ENCODE measurements at regions not wholly inside any gene's neighbourhood (a gene's known extent, or its start where the extent isn't known, plus 50 kb on each side); places are given as distances from the start of the nearest gene placed in this dataset.

DNA sequence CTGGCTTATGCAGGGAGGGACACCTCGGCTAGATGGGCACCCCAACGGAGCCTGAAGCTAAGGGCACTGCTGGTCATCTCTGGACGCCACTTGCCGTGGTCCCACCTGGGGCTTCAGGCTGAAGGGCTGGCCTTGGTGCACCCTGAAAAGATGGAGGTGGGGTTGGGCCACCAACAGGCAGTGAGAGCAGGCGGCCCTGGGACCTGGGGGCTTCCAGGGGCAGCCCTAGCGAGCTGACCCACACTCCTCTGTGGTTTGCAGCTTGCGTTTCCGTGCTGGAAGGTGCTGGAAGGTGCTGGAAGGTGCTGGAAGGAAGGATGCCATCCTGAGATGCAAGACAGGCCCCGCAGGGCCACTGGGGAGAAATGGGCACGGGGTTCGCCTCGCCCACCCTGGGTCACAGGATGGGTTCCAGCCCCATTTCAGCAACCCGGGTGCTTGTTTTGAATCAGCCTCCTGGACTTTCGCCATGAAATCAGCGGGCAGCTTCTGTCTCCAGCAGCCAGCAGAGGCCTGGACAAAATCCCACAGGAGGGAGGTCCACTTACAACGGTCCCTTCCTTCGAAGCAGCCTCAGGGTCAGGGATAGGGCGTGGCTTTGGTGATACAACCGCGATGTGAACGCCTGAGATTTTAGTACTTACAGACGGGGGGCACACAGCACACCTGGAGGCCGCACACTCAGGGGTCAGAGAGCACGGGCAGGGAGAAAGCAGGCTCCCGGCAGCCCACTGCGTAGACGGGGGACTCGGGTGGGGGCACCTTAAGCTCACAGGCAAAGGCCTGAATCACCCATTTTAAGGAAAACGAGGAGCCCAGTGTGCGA is 303.1 kb upstream of the IRX4 start:
- ChIA-PET CTCF (no interaction called here), POLR2A (no interaction called here)
- dilution Hi-C loops (cut with MboI; ENCODE audit: extremely low pct_ligation_motif_present, low sequenced_read_pairs) = no loop called here
- Histone ChIP-seq H4K20me1 (replicated peaks; ENCODE audit: control insufficient read depth, extremely low read depth, insufficient read depth, low read length) (no peaks in the 10 kb centered on the region), H2AFZ (ENCODE audit: low read depth, low read length) (no peak overlapping the region), H3K4me3 (replicated peaks in 1 of 3; ENCODE audit: insufficient read depth in 1 of 3, low read depth in 1 of 3, low read length in 3 of 3) (no peak overlapping the region), H3K27me3 (ENCODE audit: control insufficient read depth in 2 of 2, insufficient read depth in 2 of 2, low read length in 2 of 2) (no peaks in the 10 kb centered on the region), H3K79me2 (ENCODE audit: control insufficient read depth, insufficient read depth, low read length) (no peaks in the 10 kb centered on the region), H3K9me1 (replicated peaks; ENCODE audit: control insufficient read depth, extremely low read depth, insufficient read depth, low read length) (no peaks in the 10 kb centered on the region), H3K9ac (replicated peaks; ENCODE audit: extremely low read depth, insufficient read depth, low read length) (no peak overlapping the region), H3K9me3 (replicated peaks; ENCODE audit: control insufficient read depth, insufficient read depth, low read length) (peaks cover 5% of the 10 kb centered on the region), H3K4me1 (ENCODE audit: control insufficient read depth, extremely low read depth, insufficient read depth, low read length) (no peaks in the 10 kb centered on the region), H3K27ac (ENCODE audit: insufficient read depth, low read depth, low read length) (no peak overlapping the region), H3K36me3 (ENCODE audit: control insufficient read depth in 2 of 2, extremely low read depth in 1 of 2, insufficient read depth in 2 of 2, low read length in 2 of 2) (no peaks in the 10 kb centered on the region), H3K4me2 (ENCODE audit: insufficient read depth, low read length) (no peak overlapping the region)
- no peak for FAIRE-seq
- BruUV-seq (replicated peaks) = no TSS peak
- intact Hi-C loops (cut with micrococcal nuclease) = no loop called here
- TF ChIP-seq EZH2 (IDR thresholded peaks at IDR 0.05; ENCODE audit: borderline replicate concordance, low read depth, low read length, severe bottlenecking) (no peak), GATA2 (IDR thresholded peaks at IDR 0.05; ENCODE audit: insufficient read depth, insufficient read length, low read depth, low read length) (no peak), POLR2A (IDR thresholded peaks at IDR 0.05; ENCODE audit: low read depth, low read length) (no peak), FOS (IDR thresholded peaks at IDR 0.05; ENCODE audit: borderline replicate concordance, insufficient read depth, low read length) (no peak), JUN (IDR thresholded peaks at IDR 0.05; ENCODE audit: borderline replicate concordance, insufficient read depth, insufficient read length, low read depth) (no peak), MYC (IDR thresholded peaks at IDR 0.05; ENCODE audit: low read depth, low read length) (no peak)
- TF ChIP-seq, protein P1, sequence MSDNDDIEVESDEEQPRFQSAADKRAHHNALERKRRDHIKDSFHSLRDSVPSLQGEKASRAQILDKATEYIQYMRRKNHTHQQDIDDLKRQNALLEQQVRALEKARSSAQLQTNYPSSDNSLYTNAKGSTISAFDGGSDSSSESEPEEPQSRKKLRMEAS (IDR thresholded peaks at IDR 0.05; ENCODE audit: insufficient read depth, insufficient read length) = no peak
- DNase-seq (ENCODE audit: low read depth, low spot score) = no peak

Data from endothelial cell of umbilical vein (primary cell).